GM12801 (cell line): ENCODE measurements at regions not wholly inside any gene's neighbourhood (a gene's known extent, or its start where the extent isn't known, plus 50 kb on each side); places are given as distances from the start of the nearest gene placed in this dataset.

Experiments used
- CTCF ChIP-seq: IDR thresholded peaks from one replicate; pipeline ENCODE4 v1.5.1; 2011; ENCODE audit warnings: control low read depth; ENCODE audit not compliant: insufficient read length; ENCODE audit errors: extremely low read depth

- no peak for TF ChIP-seq CTCF
Observed at GRCh38 chr3:102169915-102170479, 264.8 kb upstream of the ZPLD1 start.

GRCh38 chr3:102170545-102170944 is 264.3 kb upstream of the ZPLD1 start:
- no peak for TF ChIP-seq CTCF

- no peak for TF ChIP-seq CTCF
Observed at GRCh38 chr3:102174312-102174712, 260.5 kb upstream of the ZPLD1 start.

- TF ChIP-seq CTCF, result no peak
Observed at GRCh38 chr3:102174832-102175374, 259.9 kb upstream of the ZPLD1 start.

- no peak for TF ChIP-seq CTCF
Observed at GRCh38 chr3:102176333-102177050, 258.3 kb upstream of the ZPLD1 start.

GRCh38 chr3:102177075-102177755 is 257.6 kb upstream of the ZPLD1 start:
- no peak for TF ChIP-seq CTCF

- no peak for TF ChIP-seq CTCF
Observed at GRCh38 chr3:102178817-102179216, 256.0 kb upstream of the ZPLD1 start.
